ENCODE measurements at regions not wholly inside any gene's neighbourhood (a gene's known extent, or its start where the extent isn't known, plus 50 kb on each side); places are given as distances from the start of the nearest gene placed in this dataset.

GRCh38 chr5:58188262-58188651 lies 271.6 kb downstream of the PLK2 start:
- TF ChIP-seq CTCF (IDR thresholded peaks at IDR 0.05 in 8 of 11, conservative IDR thresholded peaks at IDR 0.05 in 3 of 11): no peak
- no peak for TF ChIP-seq POLR2A (IDR thresholded peaks at IDR 0.05)

Measured in spleen (tissue), 7 donors.